ENCODE measurements at regions not wholly inside any gene's neighbourhood (a gene's known extent, or its start where the extent isn't known, plus 50 kb on each side); places are given as distances from the start of the nearest gene placed in this dataset.

DNA sequence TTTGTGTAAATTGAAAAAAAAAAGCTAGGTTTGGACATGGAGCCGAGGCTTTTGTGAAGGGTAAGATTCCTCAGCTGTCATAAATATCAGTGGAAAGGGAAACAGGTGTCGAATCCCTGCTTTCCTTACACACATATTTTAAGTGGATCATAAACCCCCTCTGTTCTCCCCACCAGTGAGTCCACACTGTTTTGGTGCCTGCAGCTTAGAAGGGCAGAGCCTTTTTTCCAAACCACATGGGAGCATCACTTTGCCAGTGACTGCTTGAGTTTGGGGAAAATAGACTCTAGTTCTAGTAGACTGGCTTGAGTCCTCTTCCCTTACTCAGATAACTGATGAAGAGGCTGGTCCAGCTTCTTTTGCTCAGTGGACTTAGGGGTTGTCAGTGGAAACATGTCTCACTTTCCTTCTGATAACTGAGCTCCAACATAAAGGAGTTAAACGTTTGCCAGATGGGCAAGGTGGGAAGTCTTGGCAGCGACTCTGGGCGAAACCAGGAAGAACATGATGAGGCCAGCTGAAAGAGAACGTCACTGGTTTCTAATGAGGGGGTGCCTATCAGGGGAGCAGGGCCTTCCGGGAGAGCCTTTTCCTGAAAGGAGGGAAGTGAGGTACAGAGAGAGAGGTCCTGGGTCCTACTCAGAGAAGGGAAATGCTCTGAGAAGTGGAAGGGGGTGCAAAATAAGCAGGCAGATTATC lies 168.1 kb upstream of the PARP11 start:
- Histone ChIP-seq H3K27me3 (peaks cover 0 to 7% (median 0%) of the 10 kb centered on the region in 4 donors), H3K4me3 (no peak overlapping the region), H3K36me3 (no peaks in the 10 kb centered on the region), H3K9me3 (no peaks in the 10 kb centered on the region), H3K4me1 (no peaks in the 10 kb centered on the region), H3K27ac (no peak overlapping the region)
- no peak for DNase-seq
- TF ChIP-seq, protein P1, sequence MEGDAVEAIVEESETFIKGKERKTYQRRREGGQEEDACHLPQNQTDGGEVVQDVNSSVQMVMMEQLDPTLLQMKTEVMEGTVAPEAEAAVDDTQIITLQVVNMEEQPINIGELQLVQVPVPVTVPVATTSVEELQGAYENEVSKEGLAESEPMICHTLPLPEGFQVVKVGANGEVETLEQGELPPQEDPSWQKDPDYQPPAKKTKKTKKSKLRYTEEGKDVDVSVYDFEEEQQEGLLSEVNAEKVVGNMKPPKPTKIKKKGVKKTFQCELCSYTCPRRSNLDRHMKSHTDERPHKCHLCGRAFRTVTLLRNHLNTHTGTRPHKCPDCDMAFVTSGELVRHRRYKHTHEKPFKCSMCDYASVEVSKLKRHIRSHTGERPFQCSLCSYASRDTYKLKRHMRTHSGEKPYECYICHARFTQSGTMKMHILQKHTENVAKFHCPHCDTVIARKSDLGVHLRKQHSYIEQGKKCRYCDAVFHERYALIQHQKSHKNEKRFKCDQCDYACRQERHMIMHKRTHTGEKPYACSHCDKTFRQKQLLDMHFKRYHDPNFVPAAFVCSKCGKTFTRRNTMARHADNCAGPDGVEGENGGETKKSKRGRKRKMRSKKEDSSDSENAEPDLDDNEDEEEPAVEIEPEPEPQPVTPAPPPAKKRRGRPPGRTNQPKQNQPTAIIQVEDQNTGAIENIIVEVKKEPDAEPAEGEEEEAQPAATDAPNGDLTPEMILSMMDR (IDR thresholded peaks at IDR 0.05), result no peak
- TF ChIP-seq POLR2A (IDR thresholded peaks at IDR 0.05), result no peak
- intact Hi-C loops (cut with DNase I), result loop anchor here (5.0 kb wide), 1 partner anchor 49 kb away; no protein-coding TSS in a partner anchor
- WGBS, 2 donors, result 41 to 61% methylated on average over 6 to 7 of the region's 7 CpGs

DNA sequence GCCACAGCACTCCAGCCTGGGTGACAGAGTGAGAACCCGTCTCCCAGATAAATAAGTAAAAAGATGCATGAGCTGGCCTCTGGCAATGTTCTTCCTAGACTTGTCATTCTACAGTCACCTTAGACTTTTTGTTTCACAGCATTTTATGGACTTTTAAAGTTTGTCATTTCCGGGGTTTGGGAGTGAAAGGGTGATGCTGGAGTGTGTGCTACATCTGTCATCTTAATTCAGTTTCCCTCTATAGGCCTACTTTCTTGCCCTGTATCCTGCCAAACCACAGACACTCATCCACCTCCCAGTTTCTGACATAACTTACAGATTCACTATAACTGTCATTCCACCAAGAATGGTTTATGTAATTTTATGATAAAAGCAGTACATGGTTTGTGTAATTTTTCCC lies 166.7 kb upstream of the PARP11 start:
- 86 to 87% methylated on average over 2 of the region's 2 CpGs for WGBS, 2 donors
- H3K9me3 ChIP-seq, result no peaks in the 10 kb centered on the region
- no peaks in the 10 kb centered on the region for H3K4me1 ChIP-seq
- TF ChIP-seq POLR2A (IDR thresholded peaks at IDR 0.05), result no peak
- TF ChIP-seq, protein P1 (IDR thresholded peaks at IDR 0.05), result no peak
- H3K27ac ChIP-seq, result no peak overlapping the region
- peaks cover 0 to 7% (median 0%) of the 10 kb centered on the region in 4 donors for H3K27me3 ChIP-seq
- H3K36me3 ChIP-seq, result no peaks in the 10 kb centered on the region
- intact Hi-C loops (cut with DNase I), result loop anchor here (5.0 kb wide), 2 partner anchors 48 to 153 kb away; no protein-coding TSS in a partner anchor
- no peak overlapping the region for H3K4me3 ChIP-seq
- no peak for DNase-seq

DNA sequence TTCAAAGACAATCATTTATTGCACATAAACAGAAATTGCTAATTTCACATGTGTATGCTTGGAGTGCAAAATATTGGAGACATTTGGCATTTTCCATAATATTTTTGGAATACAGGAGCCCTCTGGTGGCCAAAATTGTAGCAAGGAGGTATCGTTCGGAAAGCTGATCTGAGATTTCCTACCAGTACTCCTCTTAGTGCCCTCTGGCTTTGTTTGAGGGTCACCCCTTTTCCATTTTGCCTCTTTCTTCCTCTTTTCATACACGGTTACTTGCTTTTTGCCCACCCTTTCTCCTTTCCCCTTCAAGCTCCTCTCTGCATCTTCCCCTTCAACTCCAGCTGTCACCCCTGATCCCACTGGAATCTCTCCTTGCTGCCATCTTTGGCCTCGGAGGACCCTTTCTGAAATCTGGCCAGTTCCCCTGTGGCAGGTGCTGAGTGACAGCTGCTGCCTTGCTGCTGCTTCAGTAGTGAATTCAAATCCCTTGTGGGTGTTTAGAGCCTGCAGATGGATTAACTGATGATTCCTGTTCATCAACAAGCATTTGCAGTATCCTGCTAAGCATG lies 164.6 kb upstream of the PARP11 start:
- no peak for TF ChIP-seq POLR2A (IDR thresholded peaks at IDR 0.05)
- TF ChIP-seq, protein P1 (IDR thresholded peaks at IDR 0.05), result peak; percentile 39 to 80 (median 71)
- Histone ChIP-seq H3K4me1 (peaks cover 2 to 11% (median 6%) of the 10 kb centered on the region in 3 donors), H3K4me3 (no peak overlapping the region), H3K36me3 (no peaks in the 10 kb centered on the region), H3K9me3 (no peaks in the 10 kb centered on the region), H3K27ac (no peak overlapping the region), H3K27me3 (peaks cover 0 to 7% (median 0%) of the 10 kb centered on the region in 4 donors)
- no peak for DNase-seq
- 17 to 28% methylated on average over 4 of the region's 4 CpGs for WGBS, 2 donors
- intact Hi-C loops (cut with DNase I), result loop anchor here (5.0 kb wide), 1 partner anchor 151 kb away; no protein-coding TSS in a partner anchor

DNA sequence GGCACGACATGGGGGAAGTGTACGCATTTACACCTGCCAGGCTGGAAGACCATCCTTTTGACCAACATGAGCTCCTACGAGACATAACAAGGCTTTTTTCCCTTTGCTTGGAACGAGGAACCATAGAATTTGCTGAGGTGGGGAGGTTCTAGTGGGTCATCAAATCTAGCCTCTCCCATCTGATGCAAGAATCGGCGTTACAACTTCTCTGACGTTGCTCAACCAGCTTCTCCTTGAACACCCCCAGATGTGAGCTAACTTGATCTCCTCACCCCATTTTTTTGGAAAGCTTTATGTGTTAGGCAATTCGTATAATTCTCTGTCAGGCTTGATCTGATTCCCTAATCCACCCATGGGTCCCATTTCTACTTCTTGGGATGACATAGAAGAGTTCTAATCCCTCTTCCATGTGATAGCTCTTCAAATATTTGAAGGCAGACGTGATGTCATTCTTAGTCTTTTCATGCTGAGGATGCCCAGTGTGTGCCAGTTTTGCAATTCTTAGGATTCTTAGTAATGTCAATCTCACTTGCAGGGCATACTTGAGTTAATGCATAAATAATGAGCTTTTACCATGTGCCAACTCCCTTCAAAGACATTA lies 163.6 kb upstream of the PARP11 start:
- intact Hi-C loops (cut with DNase I), result loop anchor here (5.0 kb wide), 1 partner anchor 149 kb away; no protein-coding TSS in a partner anchor
- Histone ChIP-seq H3K27me3 (peaks cover 0 to 7% (median 0%) of the 10 kb centered on the region in 4 donors), H3K27ac (no peak overlapping the region), H3K9me3 (no peaks in the 10 kb centered on the region), H3K4me1 (peaks cover 8 to 21% (median 17%) of the 10 kb centered on the region in 3 donors), H3K36me3 (no peaks in the 10 kb centered on the region), H3K4me3 (no peak overlapping the region)
- TF ChIP-seq, protein P1 (IDR thresholded peaks at IDR 0.05), result no peak
- no peak for TF ChIP-seq POLR2A (IDR thresholded peaks at IDR 0.05)
- no peak for DNase-seq
- 49 to 60% methylated on average over 9 of the region's 9 CpGs for WGBS, 2 donors

DNA sequence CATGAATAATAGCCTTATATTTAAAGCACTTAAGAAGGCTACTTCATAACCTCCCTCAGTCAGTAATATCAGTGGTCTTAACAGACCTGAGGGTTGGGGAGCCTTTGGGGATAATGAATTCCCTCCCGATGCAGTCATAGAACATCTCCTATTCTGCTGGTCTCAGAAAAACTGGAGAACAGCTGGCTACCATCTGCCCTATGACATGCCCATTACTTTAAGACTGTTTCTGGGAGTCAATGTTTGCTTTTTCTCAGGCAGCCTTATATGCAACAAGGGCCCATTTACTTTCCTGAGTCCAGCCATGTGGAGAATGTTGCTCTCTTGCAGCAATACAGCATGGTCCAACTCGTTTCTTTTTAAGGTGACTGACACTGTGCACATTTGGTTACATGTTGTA lies 161.7 kb upstream of the PARP11 start:
- intact Hi-C loops (cut with DNase I), result loop anchor here (5.0 kb wide), 1 partner anchor 148 kb away; no protein-coding TSS in a partner anchor
- H3K27ac ChIP-seq, result no peak overlapping the region
- peaks cover 0 to 7% (median 0%) of the 10 kb centered on the region in 4 donors for H3K27me3 ChIP-seq
- WGBS, 2 donors, result 50 to 62% methylated on average over 2 of the region's 2 CpGs
- H3K36me3 ChIP-seq, result no peaks in the 10 kb centered on the region
- H3K4me1 ChIP-seq, result peaks cover 19 to 37% (median 21%) of the 10 kb centered on the region in 3 donors
- TF ChIP-seq, protein P1 (IDR thresholded peaks at IDR 0.05), result no peak
- TF ChIP-seq POLR2A (IDR thresholded peaks at IDR 0.05), result no peak
- no peaks in the 10 kb centered on the region for H3K9me3 ChIP-seq
- DNase-seq, result no peak
- H3K4me3 ChIP-seq, result no peak overlapping the region
